ENCODE measurements at regions not wholly inside any gene's neighbourhood (a gene's known extent, or its start where the extent isn't known, plus 50 kb on each side); places are given as distances from the start of the nearest gene placed in this dataset.
"Not testable (repeated sequence)": the region's sequence is repeated elsewhere in the genome, so short reads cannot be mapped to it uniquely, and the experiment has no call there.

GRCh38 chr7:140283472-140283871, 106.7 kb upstream of the KDM7A start:
- DNase-seq (ENCODE audit: low read depth), result no peak

- DNase-seq (ENCODE audit: low read depth), result no peak
Measured at GRCh38 chr7:140281960-140282359, 105.2 kb upstream of the KDM7A start.

GRCh38 chr7:140281255-140281654, 104.5 kb upstream of the KDM7A start:
- DNase-seq (ENCODE audit: low read depth), result no peak

- no peak for DNase-seq (ENCODE audit: low read depth)
Measured at GRCh38 chr7:140276001-140276400, 99.2 kb upstream of the KDM7A start.

- DNase-seq (ENCODE audit: low read depth), result no peak
Measured at GRCh38 chr7:140275069-140275965, 98.5 kb upstream of the KDM7A start.

- no peak for DNase-seq (ENCODE audit: low read depth)
Measured at GRCh38 chr7:140273417-140273816, 96.6 kb upstream of the KDM7A start.

GRCh38 chr7:140271643-140271968, 94.8 kb upstream of the KDM7A start:
- not testable (repeated sequence) for DNase-seq (ENCODE audit: low read depth)

GRCh38 chr7:140269004-140269638, 92.3 kb upstream of the KDM7A start:
- DNase-seq (ENCODE audit: low read depth), result no peak

GRCh38 chr7:140267381-140268226, 90.8 kb upstream of the KDM7A start:
- DNase-seq (ENCODE audit: low read depth), result no peak

- DNase-seq (ENCODE audit: low read depth), result no peak
Measured at GRCh38 chr7:140263277-140263676, 86.5 kb upstream of the KDM7A start.

GRCh38 chr7:140262242-140262903, 85.6 kb upstream of the KDM7A start:
- peak; percentile 29 for DNase-seq (ENCODE audit: low read depth)

- peak; percentile 29 for DNase-seq (ENCODE audit: low read depth)
Measured at GRCh38 chr7:140261522-140261921, 84.7 kb upstream of the KDM7A start.

- no peak for DNase-seq (ENCODE audit: low read depth)
Measured at GRCh38 chr7:140261105-140261486, 84.3 kb upstream of the KDM7A start.

GRCh38 chr7:140260352-140261104, 83.7 kb upstream of the KDM7A start:
- no peak for DNase-seq (ENCODE audit: low read depth)

GRCh38 chr7:140257278-140257677, 80.5 kb upstream of the KDM7A start:
- DNase-seq (ENCODE audit: low read depth), result not testable (repeated sequence)

- not testable (repeated sequence) for DNase-seq (ENCODE audit: low read depth)
Measured at GRCh38 chr7:140254976-140255375, 78.2 kb upstream of the KDM7A start.

- peak; percentile 85 for DNase-seq (ENCODE audit: low read depth)
Measured at GRCh38 chr7:140249036-140249806, 72.4 kb upstream of the KDM7A start.

- no peak for DNase-seq (ENCODE audit: low read depth)
Measured at GRCh38 chr7:140247559-140247958, 70.8 kb upstream of the KDM7A start.

GRCh38 chr7:140245611-140246105, 68.9 kb upstream of the KDM7A start:
- DNase-seq (ENCODE audit: low read depth), result no peak

Measured in renal cortical epithelial cell (primary cell).